ENCODE measurements at regions not wholly inside any gene's neighbourhood (a gene's known extent, or its start where the extent isn't known, plus 50 kb on each side); places are given as distances from the start of the nearest gene placed in this dataset.

GRCh38 chrX:96579252-96579651 is 105.4 kb upstream of the DIAPH2 start:
- TF ChIP-seq EP300 (IDR thresholded peaks at IDR 0.05; ENCODE audit: low read depth) (no peak), CTCF (IDR thresholded peaks at IDR 0.05) (no peak), POLR2A (IDR thresholded peaks at IDR 0.05) (no peak)

All from transverse colon (tissue), 3 donors.